ENCODE measurements at regions not wholly inside any gene's neighbourhood (a gene's known extent, or its start where the extent isn't known, plus 50 kb on each side); places are given as distances from the start of the nearest gene placed in this dataset.

GRCh38 chr3:157922614-157923013 lies 183.6 kb downstream of the SHOX2 start:
- DNase-seq (ENCODE audit: low read depth) = no peak
- in situ Hi-C loops (cut with HindIII; ENCODE audit: low sequenced_read_pairs) = no loop called here

GRCh38 chr3:157921811-157922210 lies 184.4 kb downstream of the SHOX2 start:
- no peak for DNase-seq (ENCODE audit: low read depth)
- no peak overlapping the region for H3K4me3 ChIP-seq (ENCODE audit: low read depth, low read length)
- TF ChIP-seq, protein P1, sequence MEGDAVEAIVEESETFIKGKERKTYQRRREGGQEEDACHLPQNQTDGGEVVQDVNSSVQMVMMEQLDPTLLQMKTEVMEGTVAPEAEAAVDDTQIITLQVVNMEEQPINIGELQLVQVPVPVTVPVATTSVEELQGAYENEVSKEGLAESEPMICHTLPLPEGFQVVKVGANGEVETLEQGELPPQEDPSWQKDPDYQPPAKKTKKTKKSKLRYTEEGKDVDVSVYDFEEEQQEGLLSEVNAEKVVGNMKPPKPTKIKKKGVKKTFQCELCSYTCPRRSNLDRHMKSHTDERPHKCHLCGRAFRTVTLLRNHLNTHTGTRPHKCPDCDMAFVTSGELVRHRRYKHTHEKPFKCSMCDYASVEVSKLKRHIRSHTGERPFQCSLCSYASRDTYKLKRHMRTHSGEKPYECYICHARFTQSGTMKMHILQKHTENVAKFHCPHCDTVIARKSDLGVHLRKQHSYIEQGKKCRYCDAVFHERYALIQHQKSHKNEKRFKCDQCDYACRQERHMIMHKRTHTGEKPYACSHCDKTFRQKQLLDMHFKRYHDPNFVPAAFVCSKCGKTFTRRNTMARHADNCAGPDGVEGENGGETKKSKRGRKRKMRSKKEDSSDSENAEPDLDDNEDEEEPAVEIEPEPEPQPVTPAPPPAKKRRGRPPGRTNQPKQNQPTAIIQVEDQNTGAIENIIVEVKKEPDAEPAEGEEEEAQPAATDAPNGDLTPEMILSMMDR (IDR thresholded peaks at IDR 0.05; ENCODE audit: low read depth, low read length, missing control alignments) = no peak
- in situ Hi-C loops (cut with HindIII; ENCODE audit: low sequenced_read_pairs) = no loop called here

More at GRCh38 chr3:157922614-157923013, 183.6 kb downstream of the SHOX2 start:
- TF ChIP-seq, protein P1 (IDR thresholded peaks at IDR 0.05; ENCODE audit: low read depth, low read length, missing control alignments) = no peak
- no peak overlapping the region for H3K4me3 ChIP-seq (ENCODE audit: low read depth, low read length)

GRCh38 chr3:157920822-157921700 lies 185.2 kb downstream of the SHOX2 start:
- TF ChIP-seq, protein P1 (IDR thresholded peaks at IDR 0.05; ENCODE audit: low read depth, low read length, missing control alignments) = no peak
- H3K4me3 ChIP-seq (ENCODE audit: low read depth, low read length) = no peak overlapping the region
- in situ Hi-C loops (cut with HindIII; ENCODE audit: low sequenced_read_pairs) = no loop called here
- DNase-seq (ENCODE audit: low read depth) = no peak

GRCh38 chr3:157919319-157919887 lies 186.8 kb downstream of the SHOX2 start:
- in situ Hi-C loops (cut with HindIII; ENCODE audit: low sequenced_read_pairs) = no loop called here
- DNase-seq (ENCODE audit: low read depth) = no peak
- TF ChIP-seq, protein P1 (IDR thresholded peaks at IDR 0.05; ENCODE audit: low read depth, low read length, missing control alignments) = no peak
- H3K4me3 ChIP-seq (ENCODE audit: low read depth, low read length) = no peak overlapping the region

DNA sequence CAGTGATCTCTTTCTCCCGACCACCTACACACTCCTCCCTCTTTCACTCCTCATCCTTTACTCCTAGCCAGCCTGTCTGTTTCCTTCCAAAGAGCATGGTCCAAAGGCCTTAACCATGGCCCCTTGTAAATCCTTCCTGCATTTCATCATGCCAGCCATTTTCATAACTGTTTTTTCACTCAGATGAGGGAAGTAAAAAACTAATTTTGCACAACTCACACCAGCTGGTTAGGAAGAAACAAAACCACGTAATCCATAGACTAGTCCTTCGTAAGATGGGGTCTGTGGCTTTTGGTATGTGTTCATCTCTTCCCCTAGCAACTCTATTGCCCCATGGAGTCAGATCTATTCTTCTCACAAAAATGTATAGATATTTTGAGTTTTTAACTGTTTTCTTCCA lies 187.8 kb downstream of the SHOX2 start:
- H3K4me3 ChIP-seq (ENCODE audit: low read depth, low read length) = no peak overlapping the region
- no peak for DNase-seq (ENCODE audit: low read depth)
- TF ChIP-seq, protein P1 (IDR thresholded peaks at IDR 0.05; ENCODE audit: low read depth, low read length, missing control alignments) = no peak
- in situ Hi-C loops (cut with HindIII; ENCODE audit: low sequenced_read_pairs) = no loop called here

GRCh38 chr3:157916672-157917071 lies 189.5 kb downstream of the SHOX2 start:
- in situ Hi-C loops (cut with HindIII; ENCODE audit: low sequenced_read_pairs) = no loop called here
- DNase-seq (ENCODE audit: low read depth) = no peak
- no peak overlapping the region for H3K4me3 ChIP-seq (ENCODE audit: low read depth, low read length)
- TF ChIP-seq, protein P1 (IDR thresholded peaks at IDR 0.05; ENCODE audit: low read depth, low read length, missing control alignments) = no peak

Measured in astrocyte of the cerebellum (primary cell).